HG03159 (cell line): ENCODE measurements at regions not wholly inside any gene's neighbourhood (a gene's known extent, or its start where the extent isn't known, plus 50 kb on each side); places are given as distances from the start of the nearest gene placed in this dataset.
"Not testable (repeated sequence)": the region's sequence is repeated elsewhere in the genome, so short reads cannot be mapped to it uniquely, and the experiment has no call there.

Experiments used
- ATAC-seq: cut with Tn5 transposase; IDR thresholded peaks from one replicate; pipeline ENCODE4 v1.9.1; 2021; ENCODE audit warnings: mild to moderate bottlenecking, moderate library complexity; ENCODE audit not compliant: unreplicated experiment

- no peak for ATAC-seq
Observed at GRCh38 chr4:147220833-147221232, 260.1 kb upstream of the EDNRA start.

GRCh38 chr4:147222906-147223305 lies 258.0 kb upstream of the EDNRA start:
- no peak for ATAC-seq

GRCh38 chr4:147223576-147223975 lies 257.3 kb upstream of the EDNRA start:
- no peak for ATAC-seq

GRCh38 chr4:147236806-147237205 lies 244.1 kb upstream of the EDNRA start:
- ATAC-seq: no peak

- ATAC-seq: no peak
Observed at GRCh38 chr4:147244786-147245185, 236.1 kb upstream of the EDNRA start.

- no peak for ATAC-seq
Observed at GRCh38 chr4:147246096-147246495, 234.8 kb upstream of the EDNRA start.

- ATAC-seq: not testable (repeated sequence)
Observed at GRCh38 chr4:147246528-147246927, 234.4 kb upstream of the EDNRA start.

GRCh38 chr4:147247579-147247978 lies 233.3 kb upstream of the EDNRA start:
- ATAC-seq: no peak

- no peak for ATAC-seq
Observed at GRCh38 chr4:147250062-147250461, 230.8 kb upstream of the EDNRA start.

- ATAC-seq: not testable (repeated sequence)
Observed at GRCh38 chr4:147255268-147255667, 225.6 kb upstream of the EDNRA start.

- not testable (repeated sequence) for ATAC-seq
Observed at GRCh38 chr4:147259271-147259670, 221.6 kb upstream of the EDNRA start.

GRCh38 chr4:147284256-147284835 lies 196.6 kb upstream of the EDNRA start:
- no peak for ATAC-seq

GRCh38 chr4:147284935-147285334 lies 196.0 kb upstream of the EDNRA start:
- no peak for ATAC-seq

- no peak for ATAC-seq
Observed at GRCh38 chr4:147285751-147286150, 195.1 kb upstream of the EDNRA start.

GRCh38 chr4:147286846-147287587 lies 193.9 kb upstream of the EDNRA start:
- no peak for ATAC-seq

GRCh38 chr4:147287588-147287890 lies 193.4 kb upstream of the EDNRA start:
- ATAC-seq: no peak

- ATAC-seq: no peak
Observed at GRCh38 chr4:147288512-147288911, 192.4 kb upstream of the EDNRA start.

GRCh38 chr4:147289181-147289580 lies 191.7 kb upstream of the EDNRA start:
- ATAC-seq: no peak

- not testable (repeated sequence) for ATAC-seq
Observed at GRCh38 chr4:147292604-147293313, 188.1 kb upstream of the EDNRA start.

GRCh38 chr4:147293314-147293677 lies 187.6 kb upstream of the EDNRA start:
- not testable (repeated sequence) for ATAC-seq

- ATAC-seq: no peak
Observed at GRCh38 chr4:147299205-147299604, 181.7 kb upstream of the EDNRA start.

- no peak for ATAC-seq
Observed at GRCh38 chr4:147303174-147303872, 177.6 kb upstream of the EDNRA start.
